CD14-positive monocyte (primary cell): ENCODE measurements at regions not wholly inside any gene's neighbourhood (a gene's known extent, or its start where the extent isn't known, plus 50 kb on each side); places are given as distances from the start of the nearest gene placed in this dataset.

Source experiments
- DNase-seq, 3 donors: peaks; one replicate each; pipeline ENCODE4 v3.0.0-alpha.2; 2011 to 2022
- H2AFZ ChIP-seq: 2 replicates; pipeline ENCODE4 v1.6.0; 2012; ENCODE audit warnings: mild to moderate bottlenecking, low read depth, low read length, inconsistent platforms; ENCODE audit not compliant: insufficient read depth, poor library complexity, severe bottlenecking
- H3K27ac ChIP-seq, 2 donors: 1 replicate in 1 of 2; 2 replicates in 1 of 2; pipeline ENCODE4 v1.5.1; 2012 to 2013; ENCODE audit warnings: low read length in 2 of 2, control low read depth in 1 of 2, inconsistent platforms in 1 of 2, low read depth in 1 of 2, mild to moderate bottlenecking in 1 of 2
- H3K27me3 ChIP-seq, 2 donors: one replicate each; pipeline versions ENCODE4 v1.6.0 to v1.6.1; 2011 to 2013; ENCODE audit warnings: low read length in 2 of 2; ENCODE audit not compliant: control insufficient read depth in 2 of 2, insufficient read depth in 2 of 2
- H3K36me3 ChIP-seq, 2 donors: replicated peaks in 1 of 2; 1 replicate in 1 of 2; 2 replicates in 1 of 2; pipeline versions ENCODE4 v1.5.1 to v1.6.1; 2012 to 2013; ENCODE audit warnings: low read length in 2 of 2, control low read depth in 1 of 2, inconsistent platforms in 1 of 2, mild to moderate bottlenecking in 1 of 2; ENCODE audit not compliant: insufficient read depth in 2 of 2, control insufficient read depth in 1 of 2
- H3K4me1 ChIP-seq, 2 donors: 1 replicate in 1 of 2; 2 replicates in 1 of 2; pipeline versions ENCODE4 v1.5.1 to v1.6.1; 2012 to 2013; ENCODE audit warnings: low read length in 2 of 2, control low read depth in 1 of 2, inconsistent platforms in 1 of 2, mild to moderate bottlenecking in 1 of 2, moderate library complexity in 1 of 2; ENCODE audit not compliant: insufficient read depth in 2 of 2, control insufficient read depth in 1 of 2
- H3K4me2 ChIP-seq: replicated peaks from 2 replicates; pipeline ENCODE3; 2012; ENCODE audit warnings: low read length, moderate library complexity, mild to moderate bottlenecking; ENCODE audit not compliant: poor library complexity, severe bottlenecking; ENCODE audit errors: extremely low read depth
- H3K4me3 ChIP-seq, 3 experiments: fragments of 200-600 bp in 1 of 3; sonication (generic) in 1 of 3; replicated peaks in 1 of 3; 1 replicate in 2 of 3; 2 replicates in 1 of 3; pipeline ENCODE4 v1.5.1; 2011 to 2013; ENCODE audit warnings: low read length in 3 of 3, mild to moderate bottlenecking in 3 of 3, control low read depth in 2 of 3, low read depth in 2 of 3, inconsistent platforms in 1 of 3, moderate library complexity in 1 of 3
- H3K79me2 ChIP-seq: 2 replicates; pipeline ENCODE4 v1.6.0; 2012; ENCODE audit warnings: mild to moderate bottlenecking, control low read depth, inconsistent platforms, low read length, moderate library complexity; ENCODE audit not compliant: insufficient read depth
- H3K9ac ChIP-seq: 2 replicates; pipeline ENCODE4 v1.6.0; 2017; ENCODE audit warnings: low read length, mild to moderate bottlenecking; ENCODE audit not compliant: insufficient read depth, poor library complexity, severe bottlenecking
- H3K9me3 ChIP-seq, 2 donors: replicated peaks in 1 of 2; 1 replicate in 1 of 2; 2 replicates in 1 of 2; pipeline versions ENCODE4 v1.5.1 to v1.6.1; 2012 to 2013; ENCODE audit warnings: low read length in 2 of 2, control low read depth in 1 of 2; ENCODE audit not compliant: control insufficient read depth in 1 of 2, insufficient read depth in 1 of 2
- H4K20me1 ChIP-seq: 2 replicates; pipeline ENCODE4 v1.6.0; 2012; ENCODE audit warnings: mild to moderate bottlenecking, low read length, control low read depth, moderate library complexity; ENCODE audit not compliant: insufficient read depth
- H3K27ac Mint-ChIP-seq, 7 donors: one replicate each; pipeline ENCODE4 v1.8.0; 2020; ENCODE audit warnings: mild to moderate bottlenecking in 7 of 7, mixed read lengths in 7 of 7, moderate library complexity in 6 of 7, inconsistent platforms in 2 of 7
- H3K27me3 Mint-ChIP-seq, 3 donors: one replicate each; pipeline ENCODE4 v1.8.0; 2021 to 2022; ENCODE audit warnings: low read depth in 3 of 3, mild to moderate bottlenecking in 3 of 3, mixed read lengths in 3 of 3, moderate library complexity in 3 of 3, inconsistent platforms in 1 of 3
- H3K36me3 Mint-ChIP-seq, 2 donors: one replicate each; pipeline ENCODE4 v1.8.0; 2020; ENCODE audit warnings: mixed read lengths in 2 of 2, inconsistent platforms in 1 of 2, mild to moderate bottlenecking in 1 of 2
- H3K4me1 Mint-ChIP-seq: one replicate; pipeline ENCODE4 v1.8.0; 2020; ENCODE audit warnings: mild to moderate bottlenecking, mixed read lengths
- H3K4me3 Mint-ChIP-seq, 2 donors: one replicate each; pipeline ENCODE4 v1.8.0; 2020; ENCODE audit warnings: mild to moderate bottlenecking in 2 of 2, mixed read lengths in 2 of 2, moderate library complexity in 1 of 2
- H3K9me3 Mint-ChIP-seq, 7 donors: one replicate each; pipeline ENCODE4 v1.8.0; 2020 to 2022; ENCODE audit warnings: mixed read lengths in 7 of 7, mild to moderate bottlenecking in 6 of 7, moderate library complexity in 6 of 7, inconsistent platforms in 2 of 7
- WGBS: methylation state at CpG from one replicate; pipeline ENCODE4 v1.1.5; 2013; ENCODE audit warnings: missing lambda C conversion rate; ENCODE audit not compliant: insufficient coverage; 5-methylcytosine and 5-hydroxymethylcytosine counted together
- intact Hi-C, 2 donors: fragments of 100-400 bp; cut with micrococcal nuclease; formaldehyde crosslinking; loops; one replicate each; pipeline versions ENCODE4 v1.15.0 to v1.15.1; 2023
- TF ChIP-seq, protein P1 (sequence below): fragments of 200-600 bp; IDR thresholded peaks from one replicate; pipeline ENCODE4 v1.8.0; 2022; ENCODE audit warnings: antibody characterized with exemption, mild to moderate bottlenecking

DNA sequence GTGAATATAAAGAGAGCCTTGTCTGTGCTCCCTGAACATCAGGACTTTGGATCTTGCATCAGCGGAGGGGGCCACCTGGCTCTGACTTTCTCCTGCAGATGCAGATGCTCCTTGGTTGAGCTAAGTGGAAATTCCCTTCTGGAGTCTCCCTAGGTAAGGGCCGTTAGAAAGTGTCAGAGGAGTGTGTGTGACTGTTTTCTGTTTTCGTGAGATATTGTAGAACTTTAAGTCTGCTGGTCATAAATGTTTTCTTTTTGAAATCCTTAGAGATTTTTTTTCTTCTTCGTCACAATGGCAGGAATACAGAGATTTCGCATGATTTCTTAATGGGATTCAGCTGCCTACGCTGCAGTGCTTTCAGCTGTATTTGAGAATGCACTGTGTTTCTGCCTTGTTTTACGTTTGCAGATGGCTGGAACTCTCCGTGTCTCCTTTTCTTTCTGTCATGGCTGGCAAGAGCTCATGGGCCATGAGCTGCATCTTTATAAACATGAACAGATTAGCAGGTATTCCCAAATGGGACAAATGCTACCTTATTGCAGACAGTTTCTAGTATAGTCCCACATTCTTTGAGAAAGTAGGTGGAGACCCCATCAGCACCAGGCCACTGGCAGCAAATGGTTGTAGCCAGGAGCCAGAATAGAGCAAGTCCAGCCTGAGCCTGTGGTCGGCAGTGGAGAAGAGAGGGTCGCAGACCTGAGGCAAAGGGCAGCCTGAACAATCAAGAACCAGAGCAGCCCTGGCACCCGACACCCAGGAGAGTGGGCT lies 76.2 kb upstream of the FRMD6 start:
- Histone ChIP-seq H3K4me2 (no peak overlapping the region), H3K4me1 (no peaks in the 10 kb centered on the region)
- 76% methylated on average over 10 of the region's 11 CpGs for WGBS

DNA sequence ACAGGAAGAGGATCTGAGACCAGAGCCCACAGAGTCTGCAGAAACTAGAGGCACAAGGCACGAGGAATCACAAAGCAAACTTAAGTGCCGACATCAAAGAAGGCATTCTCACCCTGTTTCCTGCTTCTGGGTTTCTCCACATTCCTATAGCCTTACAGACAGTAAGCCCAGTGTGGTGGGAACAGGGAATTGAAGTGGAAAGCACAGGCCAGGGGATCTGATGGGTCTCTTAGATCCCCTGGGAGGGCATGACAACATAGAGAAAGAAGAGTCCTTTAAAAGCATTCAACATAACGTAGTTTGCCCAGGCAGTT lies 75.6 kb upstream of the FRMD6 start:
- no peak for DNase-seq
- intact Hi-C loops = no loop called here
- no peak overlapping the region for H3K4me3 ChIP-seq
- H3K9ac ChIP-seq = no peak overlapping the region
- Mint-ChIP-seq H3K4me1 (no peaks in the 10 kb centered on the region), H3K27me3 (peaks cover 4 to 8% (median 7%) of the 10 kb centered on the region in 3 donors), H3K4me3 (no peak overlapping the region), H3K27ac (no peak overlapping the region), H3K9me3 (peaks cover 0 to under 1% (median 0%) of the 10 kb centered on the region in 7 donors), H3K36me3 (no peaks in the 10 kb centered on the region)
- H3K79me2 ChIP-seq = no peaks in the 10 kb centered on the region
- H3K27ac ChIP-seq = no peak overlapping the region
- TF ChIP-seq, protein P1, sequence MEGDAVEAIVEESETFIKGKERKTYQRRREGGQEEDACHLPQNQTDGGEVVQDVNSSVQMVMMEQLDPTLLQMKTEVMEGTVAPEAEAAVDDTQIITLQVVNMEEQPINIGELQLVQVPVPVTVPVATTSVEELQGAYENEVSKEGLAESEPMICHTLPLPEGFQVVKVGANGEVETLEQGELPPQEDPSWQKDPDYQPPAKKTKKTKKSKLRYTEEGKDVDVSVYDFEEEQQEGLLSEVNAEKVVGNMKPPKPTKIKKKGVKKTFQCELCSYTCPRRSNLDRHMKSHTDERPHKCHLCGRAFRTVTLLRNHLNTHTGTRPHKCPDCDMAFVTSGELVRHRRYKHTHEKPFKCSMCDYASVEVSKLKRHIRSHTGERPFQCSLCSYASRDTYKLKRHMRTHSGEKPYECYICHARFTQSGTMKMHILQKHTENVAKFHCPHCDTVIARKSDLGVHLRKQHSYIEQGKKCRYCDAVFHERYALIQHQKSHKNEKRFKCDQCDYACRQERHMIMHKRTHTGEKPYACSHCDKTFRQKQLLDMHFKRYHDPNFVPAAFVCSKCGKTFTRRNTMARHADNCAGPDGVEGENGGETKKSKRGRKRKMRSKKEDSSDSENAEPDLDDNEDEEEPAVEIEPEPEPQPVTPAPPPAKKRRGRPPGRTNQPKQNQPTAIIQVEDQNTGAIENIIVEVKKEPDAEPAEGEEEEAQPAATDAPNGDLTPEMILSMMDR = no peak
- H3K36me3 ChIP-seq = no peaks in the 10 kb centered on the region
- no peaks in the 10 kb centered on the region for H3K9me3 ChIP-seq
- no peaks in the 10 kb centered on the region for H4K20me1 ChIP-seq
- WGBS = 91% methylated on average over 1 of the region's 3 CpGs
- no peak overlapping the region for H2AFZ ChIP-seq
- no peak overlapping the region for H3K4me2 ChIP-seq
- peaks cover 0 to 4% of the 10 kb centered on the region in 2 donors for H3K27me3 ChIP-seq
- no peaks in the 10 kb centered on the region for H3K4me1 ChIP-seq

More for the DNA sequence above, 76.2 kb upstream of the FRMD6 start:
- no peaks in the 10 kb centered on the region for H3K36me3 ChIP-seq
- Mint-ChIP-seq H3K27me3 (peaks cover 4 to 8% (median 7%) of the 10 kb centered on the region in 3 donors), H3K4me3 (no peak overlapping the region), H3K4me1 (no peaks in the 10 kb centered on the region), H3K27ac (no peak overlapping the region), H3K9me3 (peaks cover 0 to 1% (median 0%) of the 10 kb centered on the region in 7 donors), H3K36me3 (no peaks in the 10 kb centered on the region)
- H3K9me3 ChIP-seq = no peaks in the 10 kb centered on the region
- DNase-seq = no peak
- peaks cover 0 to 4% of the 10 kb centered on the region in 2 donors for H3K27me3 ChIP-seq
- H3K4me3 ChIP-seq = no peak overlapping the region
- TF ChIP-seq, protein P1 = no peak
- H3K79me2 ChIP-seq = no peaks in the 10 kb centered on the region
- H3K9ac ChIP-seq = no peak overlapping the region
- intact Hi-C loops = no loop called here
- no peak overlapping the region for H2AFZ ChIP-seq
- H3K27ac ChIP-seq = no peak overlapping the region
- H4K20me1 ChIP-seq = no peaks in the 10 kb centered on the region
